NCI-H2227 (cell line): ENCODE measurements at regions not wholly inside any gene's neighbourhood (a gene's known extent, or its start where the extent isn't known, plus 50 kb on each side); places are given as distances from the start of the nearest gene placed in this dataset.
"Not testable (repeated sequence)": the region's sequence is repeated elsewhere in the genome, so short reads cannot be mapped to it uniquely, and the experiment has no call there.

Experiments
- DNase-seq: peaks from one replicate; lab custom pipeline; 2025; ENCODE audit not compliant: unreplicated experiment; lab: John Stamatoyannopoulos, UW

DNA sequence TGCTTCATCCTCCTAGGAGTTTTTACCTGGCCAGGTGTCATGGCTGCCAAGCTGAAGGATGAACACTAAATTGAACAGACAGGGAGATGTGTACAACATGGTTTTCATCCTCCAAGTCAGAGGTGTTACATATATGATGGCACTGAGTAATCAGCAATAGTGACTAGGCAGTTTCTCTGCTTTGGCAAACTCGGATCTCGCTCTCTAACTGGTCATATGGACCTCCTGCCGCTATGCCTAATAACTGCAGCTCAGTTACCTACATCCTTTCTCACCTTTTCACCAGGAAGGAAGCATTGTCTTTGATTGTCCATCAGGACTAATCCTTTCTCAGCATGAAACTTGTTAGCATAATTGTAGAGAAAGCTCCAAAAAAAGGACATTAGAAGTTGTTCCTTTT is 175.9 kb upstream of the PLSCR5 start:
- DNase-seq: no peak

DNA sequence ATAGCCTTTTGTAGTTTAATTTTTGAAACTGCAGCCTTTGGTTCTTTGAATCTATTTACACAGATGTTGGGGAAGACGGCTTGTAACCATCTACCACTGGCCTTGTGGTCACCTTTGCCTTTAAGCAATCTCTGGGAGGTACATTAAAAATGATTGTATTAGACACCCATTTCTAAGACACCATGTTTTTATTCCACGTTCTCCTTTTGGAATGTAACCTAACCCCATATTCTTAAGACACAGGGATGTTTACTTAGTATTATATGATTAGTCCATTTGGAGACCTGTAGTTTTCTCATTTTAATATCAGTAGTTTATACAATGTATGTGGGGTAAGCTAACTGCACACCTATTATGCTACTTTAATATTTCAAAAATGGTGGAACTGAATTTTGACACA is 175.1 kb upstream of the PLSCR5 start:
- DNase-seq: no peak

DNA sequence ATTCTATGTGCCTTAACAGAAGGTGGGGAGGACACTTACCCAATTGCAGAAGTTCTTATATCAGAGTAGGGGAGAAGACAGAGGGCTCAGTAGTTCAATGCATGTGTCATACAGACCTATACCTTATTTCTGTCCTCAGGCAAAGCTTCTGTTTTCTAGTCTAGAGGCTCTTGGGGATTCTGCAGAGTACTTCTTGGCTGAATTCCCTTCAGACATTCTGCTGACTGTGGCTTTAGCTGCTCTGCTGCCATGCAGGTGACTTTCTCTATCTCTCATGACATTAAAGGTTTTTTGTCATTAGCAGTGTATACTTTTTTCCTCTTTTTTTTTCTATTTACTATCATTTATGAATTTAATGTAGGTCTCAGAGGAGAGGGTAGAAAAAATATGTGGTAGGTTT is 172.8 kb upstream of the PLSCR5 start:
- DNase-seq: no peak

DNA sequence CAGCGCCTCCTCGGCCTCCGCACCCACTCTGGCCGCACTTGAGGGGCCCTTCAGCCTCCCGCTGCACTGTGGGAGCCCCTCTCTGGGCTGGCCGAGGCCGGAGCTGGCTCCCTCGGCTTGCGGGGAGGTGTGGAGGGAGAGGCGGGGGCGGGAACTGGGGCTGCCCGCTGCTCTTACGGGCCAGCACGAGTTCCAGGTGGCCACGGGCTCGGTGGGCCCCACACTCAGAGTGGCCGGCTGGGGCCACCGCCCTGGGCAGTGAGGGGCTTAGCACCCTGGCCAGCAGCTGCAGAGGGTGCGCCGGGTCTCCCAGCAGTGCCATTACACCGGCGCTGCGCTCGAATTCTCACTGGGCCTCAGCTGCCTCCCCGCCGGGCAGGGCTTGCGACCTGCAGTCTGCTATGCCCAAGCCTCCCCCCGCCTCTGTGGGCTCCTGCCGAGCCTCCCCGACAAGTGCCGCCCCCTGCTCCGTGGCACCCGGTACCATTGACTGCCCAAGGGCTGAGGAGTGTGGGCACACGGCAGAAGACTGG is 167.1 kb upstream of the PLSCR5 start:
- DNase-seq: no peak

DNA sequence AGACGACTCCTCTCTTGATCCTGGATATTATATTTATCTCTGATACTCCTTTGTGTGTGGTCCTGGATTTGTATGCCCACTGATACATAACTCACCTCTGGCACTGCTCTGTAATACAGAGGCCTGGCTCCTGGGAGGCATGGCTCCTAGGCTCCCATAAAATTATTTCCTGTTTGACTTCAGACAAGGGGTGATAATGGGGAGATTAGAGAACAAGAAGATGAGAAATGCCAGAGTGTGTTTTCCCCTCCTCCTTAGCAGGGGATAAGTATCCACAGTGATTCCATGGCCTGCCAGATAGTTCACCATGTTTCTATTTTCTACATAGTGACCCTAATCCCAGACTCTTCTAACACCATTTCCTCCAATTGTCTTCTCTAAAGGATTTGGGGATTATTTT is 165.7 kb upstream of the PLSCR5 start:
- DNase-seq: no peak

DNA sequence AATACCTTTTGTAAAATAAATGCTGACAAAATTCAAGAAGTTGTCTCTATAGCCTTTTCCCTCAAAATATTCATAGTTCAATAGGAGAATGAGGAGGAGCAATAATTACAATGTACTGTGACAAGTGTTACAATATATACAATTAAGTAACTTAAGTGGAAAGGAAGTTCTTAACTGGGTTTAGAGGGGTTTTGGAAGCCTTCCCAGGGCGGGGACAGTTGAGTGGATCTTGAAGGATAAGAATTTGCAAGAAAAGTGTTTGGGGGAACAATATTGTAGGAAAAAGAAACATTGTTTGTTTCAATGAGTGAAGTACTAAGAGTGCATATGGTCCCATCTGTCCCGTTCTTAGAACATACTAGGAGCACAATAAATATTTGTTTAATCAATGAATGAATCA is 165.2 kb upstream of the PLSCR5 start:
- no peak for DNase-seq

DNA sequence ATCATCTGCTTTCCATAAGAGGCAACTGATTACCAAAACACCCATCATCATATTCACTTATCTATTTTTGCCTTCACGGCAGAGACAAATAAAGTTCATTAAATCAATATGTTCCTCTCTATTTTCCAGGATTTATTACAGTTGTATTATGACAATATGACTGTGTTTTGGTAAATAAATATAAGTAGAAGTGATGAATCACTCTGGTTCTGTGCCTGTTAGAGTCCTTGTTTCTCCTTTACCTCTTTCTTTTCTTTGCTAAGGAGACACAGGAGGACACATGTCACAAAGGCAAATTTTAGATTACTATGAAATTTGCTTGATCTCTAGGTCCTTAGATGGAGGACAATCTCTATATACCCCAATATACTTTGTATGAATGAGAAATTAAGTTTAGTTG is 152.6 kb upstream of the PLSCR5 start:
- no peak for DNase-seq

DNA sequence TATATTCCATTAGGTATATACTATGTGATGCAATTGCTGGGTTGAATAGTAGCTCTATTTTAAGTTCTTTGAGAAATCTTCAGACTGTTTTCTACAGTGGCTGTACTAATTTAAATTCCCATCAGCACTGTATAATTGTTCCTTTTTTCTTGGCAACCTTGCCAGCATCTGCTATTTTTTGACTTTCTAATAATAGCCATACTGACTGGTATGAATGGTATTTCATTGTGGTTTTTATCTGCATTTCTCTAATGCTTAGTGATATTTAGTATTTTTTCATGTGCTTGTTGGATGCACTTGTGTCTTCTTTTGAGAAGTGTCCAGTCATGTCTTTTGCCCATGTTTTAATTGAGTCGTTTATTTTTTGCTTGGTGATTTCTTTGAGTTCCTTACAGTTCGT is 145.1 kb upstream of the PLSCR5 start:
- no peak for DNase-seq

DNA sequence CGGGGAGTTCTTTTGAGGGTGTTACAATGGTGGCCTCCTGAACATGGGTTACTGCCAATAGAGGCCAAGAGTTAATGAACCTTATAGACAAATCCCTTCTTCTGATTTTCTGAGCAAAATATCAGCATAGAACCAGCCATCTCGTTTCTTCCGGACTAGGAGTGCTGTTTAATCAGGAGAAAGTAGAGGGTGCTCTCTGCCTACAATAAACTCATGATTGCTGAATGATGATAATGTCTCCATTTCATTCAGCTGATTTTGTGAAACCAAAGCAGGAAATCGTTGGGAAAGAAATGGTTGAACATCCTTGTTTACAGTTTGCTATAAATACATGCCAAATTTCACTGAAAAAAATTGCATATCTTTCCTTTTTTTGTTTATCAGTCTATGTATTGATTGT is 142.8 kb upstream of the PLSCR5 start:
- no peak for DNase-seq

DNA sequence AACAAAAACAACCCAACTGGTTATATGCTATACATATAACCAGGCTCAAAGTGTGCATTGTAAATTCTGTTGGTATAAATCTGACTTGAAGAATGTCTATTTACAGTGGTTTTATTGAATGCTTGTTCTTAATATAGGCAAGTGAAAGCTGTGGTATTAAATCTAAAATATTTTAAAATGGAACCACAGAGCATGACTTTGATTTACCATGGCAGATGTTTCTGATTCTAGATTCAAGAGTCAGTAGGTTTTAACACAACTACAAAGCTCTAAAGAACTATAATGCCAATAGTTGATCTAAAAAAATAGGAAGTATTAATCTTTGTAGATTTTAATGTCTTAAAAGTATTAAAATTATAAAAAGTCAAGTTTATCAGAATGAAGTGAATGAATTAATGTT is 141.9 kb upstream of the PLSCR5 start:
- no peak for DNase-seq

DNA sequence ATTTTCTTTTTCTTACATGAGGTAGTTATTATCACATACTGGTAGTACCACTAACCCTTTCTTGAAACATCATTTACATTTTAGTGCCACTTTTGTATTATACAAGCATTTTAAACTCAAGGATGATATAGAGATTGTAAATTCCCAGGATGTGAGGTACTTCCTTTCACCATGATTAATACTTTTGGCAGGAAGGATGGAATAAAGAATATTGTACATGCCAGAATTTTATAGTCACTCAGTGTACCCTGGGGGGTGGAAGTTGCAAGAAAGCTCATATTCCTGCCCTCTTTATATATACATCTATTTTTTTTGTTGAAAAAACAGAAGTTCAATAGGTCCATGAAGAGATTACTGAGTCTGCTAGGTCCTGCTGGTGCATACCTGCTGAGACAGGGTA is 141.0 kb upstream of the PLSCR5 start:
- DNase-seq: no peak

DNA sequence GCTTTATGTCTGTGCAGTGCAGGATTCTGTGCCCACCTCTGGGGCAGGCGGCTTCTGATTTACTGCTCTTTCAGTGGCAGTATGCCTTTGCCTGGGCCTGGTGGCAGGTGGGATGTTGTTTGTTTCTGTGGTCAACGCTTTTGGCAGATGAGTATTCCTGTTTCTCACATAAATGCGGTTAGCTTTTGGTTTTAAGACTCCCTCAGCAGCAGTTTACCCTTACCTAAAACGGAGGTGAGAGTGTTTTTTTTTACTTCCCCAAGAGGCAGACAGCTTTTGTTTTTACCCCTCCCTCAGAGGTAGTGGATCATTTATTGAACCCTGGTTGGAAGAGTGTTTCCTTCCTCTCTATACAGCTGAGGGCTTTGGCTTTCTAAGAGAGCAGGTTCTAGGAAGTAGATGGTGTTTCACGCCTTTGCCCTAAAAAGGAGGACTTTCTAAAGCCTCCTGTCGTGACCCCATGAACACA is 134.1 kb upstream of the PLSCR5 start:
- DNase-seq: no peak

DNA sequence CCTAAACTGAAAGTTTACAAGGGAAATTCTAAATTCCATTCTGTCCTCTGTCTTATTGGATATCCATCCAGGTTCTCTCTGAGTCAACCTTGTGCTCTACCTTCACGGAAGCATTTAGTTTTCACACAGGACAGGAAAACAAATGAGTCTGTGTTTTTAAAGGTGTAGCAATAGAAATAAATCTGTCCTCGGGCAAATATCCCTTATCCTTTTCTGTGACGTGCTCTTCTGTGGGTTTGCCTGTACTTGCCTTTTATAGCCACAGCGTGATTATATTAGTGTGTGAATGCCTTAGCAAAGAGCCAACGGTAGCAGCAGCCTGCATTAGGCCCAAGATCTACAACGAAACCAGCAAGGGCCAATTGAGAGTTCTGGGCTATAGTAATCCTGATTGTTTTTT is 127.2 kb upstream of the PLSCR5 start:
- DNase-seq: no peak

DNA sequence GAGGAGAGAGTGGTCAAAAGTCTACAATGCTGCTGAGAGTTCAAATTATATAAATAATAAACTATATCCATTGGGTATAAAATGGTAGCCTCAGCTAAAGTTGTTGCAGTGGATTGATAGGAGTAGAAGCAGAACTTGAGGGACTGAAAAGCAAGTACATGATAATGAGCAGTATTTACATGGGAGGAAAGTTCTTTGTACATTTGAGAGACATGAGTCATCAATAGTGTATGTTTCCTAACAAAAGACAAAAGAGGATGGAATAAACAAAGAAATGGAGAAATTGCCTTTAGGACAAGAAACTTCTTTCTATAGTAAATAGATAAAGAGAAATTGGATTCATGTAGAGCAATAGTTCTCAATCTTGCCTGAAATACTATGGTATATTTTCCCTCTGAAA is 110.0 kb upstream of the PLSCR5 start:
- DNase-seq: no peak

DNA sequence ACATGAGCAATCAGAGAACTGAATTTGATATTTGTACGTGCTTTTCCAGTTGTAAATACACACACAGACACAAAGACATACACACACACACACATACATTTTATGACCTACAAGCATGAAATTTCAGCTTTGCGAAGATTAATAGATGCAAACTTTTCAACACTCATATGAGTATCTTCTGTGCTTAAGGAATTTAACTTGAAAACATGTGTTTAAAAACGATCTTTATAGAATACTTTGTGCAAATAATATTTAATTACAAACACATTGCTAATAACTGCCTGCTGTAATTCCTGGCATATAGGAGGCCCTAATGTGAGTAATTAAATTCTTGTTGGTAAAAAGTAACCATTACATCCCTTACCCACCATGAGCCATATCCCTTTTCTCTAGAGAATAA is 107.7 kb upstream of the PLSCR5 start:
- no peak for DNase-seq

DNA sequence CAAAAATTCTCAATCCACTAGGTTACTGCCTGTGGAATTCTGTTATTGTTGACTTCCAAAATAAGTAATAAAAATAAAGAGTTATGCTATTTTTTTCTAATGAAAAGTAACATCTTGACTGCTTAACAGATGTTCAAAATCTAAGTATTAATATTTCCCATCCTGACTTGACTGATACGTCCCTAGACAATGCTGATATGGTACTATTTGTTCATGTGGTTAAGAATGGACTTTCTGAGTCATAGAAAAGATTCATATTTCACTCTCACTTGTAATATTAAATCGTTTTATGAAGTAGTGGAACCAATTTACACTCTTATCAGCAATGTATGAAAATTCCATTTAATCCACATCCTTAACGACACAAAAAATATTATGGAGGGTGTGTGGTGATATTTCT is 104.8 kb upstream of the PLSCR5 start:
- no peak for DNase-seq

DNA sequence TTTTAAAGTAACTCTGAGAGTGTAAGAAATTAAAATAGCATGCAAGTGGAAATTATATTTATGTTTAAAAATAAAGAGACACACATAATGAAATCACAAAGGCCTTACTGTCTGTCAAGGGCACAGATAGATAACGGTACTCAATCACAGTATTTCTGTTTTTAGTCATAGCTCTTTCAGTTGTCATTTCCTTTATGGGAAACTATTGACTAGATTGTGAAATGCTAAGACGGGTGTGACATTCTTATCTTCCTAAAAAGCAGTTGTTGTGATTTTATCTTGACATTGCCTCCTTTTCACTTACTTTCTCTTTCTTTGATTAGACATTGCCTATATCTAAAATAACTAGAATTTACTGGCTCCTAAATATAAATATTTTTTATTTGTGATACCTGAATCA is 100.1 kb upstream of the PLSCR5 start:
- DNase-seq: no peak

DNA sequence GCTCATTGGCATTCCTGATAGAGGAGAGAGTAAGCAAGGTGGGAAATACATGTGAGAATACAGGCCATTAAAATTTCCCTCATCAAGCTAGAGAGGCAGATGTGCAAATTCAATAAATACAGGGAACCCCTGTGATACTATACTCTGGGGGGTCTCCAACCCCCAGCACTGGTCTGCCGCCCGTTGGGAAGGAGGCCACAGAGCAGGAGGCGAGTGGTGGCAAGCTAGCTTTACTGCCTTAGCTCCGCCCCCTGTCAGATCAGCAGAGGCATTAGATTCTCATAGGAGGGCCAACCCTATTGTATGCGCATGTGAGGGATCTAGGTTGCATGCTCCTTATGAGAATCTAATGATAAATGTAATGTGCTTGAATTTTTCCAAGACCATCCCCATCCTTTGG is 97.1 kb upstream of the PLSCR5 start:
- no peak for DNase-seq

DNA sequence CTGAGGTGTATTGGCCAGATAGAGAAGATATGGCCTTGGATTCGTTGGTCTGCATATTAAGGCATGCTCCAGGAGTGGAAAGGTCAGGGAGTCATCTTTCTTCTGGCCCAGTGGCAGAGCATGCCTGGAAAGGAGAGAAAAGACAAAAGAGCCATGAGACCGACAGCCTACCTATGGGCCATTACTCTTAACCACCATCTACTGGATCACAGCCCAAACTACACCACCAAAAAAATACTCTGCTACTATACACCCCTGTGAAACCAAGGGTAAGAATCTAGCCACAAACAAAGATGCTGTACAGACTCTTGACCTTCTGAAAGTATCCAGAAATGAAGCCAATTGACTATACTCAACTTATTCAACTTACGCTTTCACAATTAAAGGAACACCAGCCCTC is 96.1 kb upstream of the PLSCR5 start:
- no peak for DNase-seq

DNA sequence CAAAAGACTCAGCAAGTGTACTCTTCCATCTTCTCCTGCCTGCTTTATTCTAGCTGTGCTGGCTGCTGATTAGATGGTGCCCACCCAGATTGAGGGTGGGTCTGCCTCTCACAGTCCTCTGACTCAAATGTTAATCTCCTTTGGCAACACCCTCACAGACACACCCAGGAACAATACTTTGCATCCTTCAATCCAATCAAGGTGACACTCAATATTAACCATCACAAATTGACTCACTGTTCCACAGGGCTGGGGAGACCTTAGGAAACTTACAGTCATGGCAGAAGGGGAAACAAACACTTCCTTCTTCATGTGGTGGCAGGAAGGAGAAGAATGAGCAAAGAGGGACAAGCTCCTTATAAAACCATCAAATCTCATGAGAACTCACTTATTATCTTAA is 94.9 kb upstream of the PLSCR5 start:
- not testable (repeated sequence) for DNase-seq

DNA sequence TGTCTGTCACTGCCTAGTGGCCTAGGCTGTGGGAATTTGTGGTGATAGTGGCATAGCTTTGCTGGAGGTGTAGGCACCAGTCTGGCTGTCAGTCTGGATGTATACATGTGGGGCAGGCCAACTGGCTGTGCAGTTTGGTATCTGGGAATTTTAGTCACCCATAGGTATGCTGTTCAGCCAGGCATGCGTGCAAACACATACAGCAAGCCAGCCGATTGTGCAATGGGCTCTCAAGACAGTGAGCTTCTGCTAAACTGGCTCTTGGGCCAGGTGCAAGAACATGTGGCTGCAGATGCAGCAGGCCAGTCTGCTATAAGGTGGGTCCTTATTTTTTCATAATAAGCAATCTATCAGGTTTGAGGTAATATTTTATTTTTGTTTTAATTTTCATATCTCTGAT is 87.1 kb upstream of the PLSCR5 start:
- no peak for DNase-seq

DNA sequence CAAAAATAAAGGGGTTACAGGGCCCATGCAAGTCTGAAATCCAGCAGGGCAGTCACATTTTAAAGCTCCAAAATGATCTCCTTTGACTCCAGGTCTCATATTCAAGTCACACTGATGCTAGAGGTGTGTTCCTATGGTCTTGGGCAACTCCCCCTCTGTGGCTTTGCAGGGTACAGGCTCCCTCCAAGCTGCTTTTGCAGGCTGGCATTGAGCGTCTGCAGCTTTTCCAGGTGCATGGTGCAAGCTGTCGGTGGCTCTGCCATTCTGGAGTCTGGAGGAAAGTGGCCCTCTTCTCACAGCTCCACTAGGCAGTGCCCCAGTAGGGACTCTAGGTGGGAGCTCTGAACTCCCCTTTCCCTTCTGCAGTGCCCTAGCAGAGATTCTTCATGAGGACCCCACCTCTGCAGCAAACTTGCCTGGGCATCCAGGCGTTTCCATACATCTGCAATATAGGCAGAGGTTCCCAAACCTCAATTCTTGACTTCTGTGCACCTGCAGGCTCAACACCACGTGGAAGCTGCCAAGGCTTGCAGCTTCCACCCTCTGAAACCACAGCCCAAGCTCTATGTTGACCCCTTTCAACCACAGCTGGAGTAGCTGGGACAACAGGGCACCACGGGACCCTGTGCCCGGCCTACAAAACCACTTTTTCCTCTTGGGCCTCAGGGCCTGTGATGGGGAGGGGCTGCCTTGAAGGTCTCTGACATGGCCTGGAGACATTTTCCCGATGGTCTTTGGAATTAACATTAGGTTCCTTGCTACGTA is 80.1 kb upstream of the PLSCR5 start:
- DNase-seq: no peak

DNA sequence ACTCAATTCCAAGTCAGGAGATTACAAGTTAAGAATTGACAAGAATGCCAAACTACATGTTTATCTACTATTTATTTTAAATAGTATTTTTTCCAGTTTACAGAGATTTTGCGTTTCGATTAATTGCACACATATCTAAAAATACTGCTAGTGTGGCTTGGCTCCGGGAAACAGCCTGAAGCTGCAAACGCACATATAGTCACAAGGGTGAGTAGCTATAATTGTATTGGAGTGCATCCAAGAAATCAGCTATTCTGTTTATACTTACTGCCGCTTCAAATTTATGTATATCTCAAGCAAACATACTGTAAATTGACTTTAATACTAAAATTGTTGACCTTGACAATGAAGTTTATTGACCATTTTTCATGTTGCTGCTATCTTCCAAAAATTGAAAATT is 77.0 kb upstream of the PLSCR5 start:
- no peak for DNase-seq
